ENCODE measurements at regions not wholly inside any gene's neighbourhood (a gene's known extent, or its start where the extent isn't known, plus 50 kb on each side); places are given as distances from the start of the nearest gene placed in this dataset.

GRCh38 chr15:47870956-47871625 lies 153.8 kb downstream of the SEMA6D start:
- TF ChIP-seq, protein P1, sequence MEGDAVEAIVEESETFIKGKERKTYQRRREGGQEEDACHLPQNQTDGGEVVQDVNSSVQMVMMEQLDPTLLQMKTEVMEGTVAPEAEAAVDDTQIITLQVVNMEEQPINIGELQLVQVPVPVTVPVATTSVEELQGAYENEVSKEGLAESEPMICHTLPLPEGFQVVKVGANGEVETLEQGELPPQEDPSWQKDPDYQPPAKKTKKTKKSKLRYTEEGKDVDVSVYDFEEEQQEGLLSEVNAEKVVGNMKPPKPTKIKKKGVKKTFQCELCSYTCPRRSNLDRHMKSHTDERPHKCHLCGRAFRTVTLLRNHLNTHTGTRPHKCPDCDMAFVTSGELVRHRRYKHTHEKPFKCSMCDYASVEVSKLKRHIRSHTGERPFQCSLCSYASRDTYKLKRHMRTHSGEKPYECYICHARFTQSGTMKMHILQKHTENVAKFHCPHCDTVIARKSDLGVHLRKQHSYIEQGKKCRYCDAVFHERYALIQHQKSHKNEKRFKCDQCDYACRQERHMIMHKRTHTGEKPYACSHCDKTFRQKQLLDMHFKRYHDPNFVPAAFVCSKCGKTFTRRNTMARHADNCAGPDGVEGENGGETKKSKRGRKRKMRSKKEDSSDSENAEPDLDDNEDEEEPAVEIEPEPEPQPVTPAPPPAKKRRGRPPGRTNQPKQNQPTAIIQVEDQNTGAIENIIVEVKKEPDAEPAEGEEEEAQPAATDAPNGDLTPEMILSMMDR (IDR thresholded peaks at IDR 0.05) = no peak
- no peak for TF ChIP-seq ZFX (IDR thresholded peaks at IDR 0.05; ENCODE audit: borderline replicate concordance)

All from 22Rv1 (cell line).